NCI-H146 (cell line): ENCODE measurements at regions not wholly inside any gene's neighbourhood (a gene's known extent, or its start where the extent isn't known, plus 50 kb on each side); places are given as distances from the start of the nearest gene placed in this dataset.
"Not testable (repeated sequence)": the region's sequence is repeated elsewhere in the genome, so short reads cannot be mapped to it uniquely, and the experiment has no call there.

ENCODE experiments used
- DNase-seq: peaks from one replicate; lab custom pipeline; 2025; lab: John Stamatoyannopoulos, UW

- no peak for DNase-seq
These were observed 246.5 kb downstream of the MYCN start for GRCh38 chr2:16186661-16187481.

DNA sequence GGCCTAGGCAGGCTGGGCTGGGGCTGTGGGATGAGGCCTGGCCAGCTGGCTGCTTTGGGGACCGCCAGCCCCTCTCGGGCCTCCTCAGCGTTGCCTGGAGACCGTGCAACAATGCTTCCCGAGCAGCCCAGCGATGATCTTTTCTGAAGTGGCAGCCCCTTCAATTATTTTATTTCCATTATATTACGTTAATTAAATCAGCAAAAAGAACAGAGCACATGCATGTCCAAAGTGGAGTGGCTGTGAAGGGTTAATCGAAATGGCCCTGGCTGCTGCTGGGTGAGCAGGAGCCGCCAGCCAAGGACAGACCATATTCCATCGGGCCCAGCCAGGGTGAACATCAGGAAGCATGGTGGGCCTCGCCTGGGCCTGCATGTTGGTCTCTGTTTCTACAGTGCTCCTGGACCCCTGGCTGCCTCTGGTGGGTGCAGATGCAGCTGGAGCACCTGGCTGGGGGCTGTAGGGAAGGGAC lies 245.5 kb downstream of the MYCN start:
- DNase-seq = no peak

GRCh38 chr2:16184945-16185660 lies 244.8 kb downstream of the MYCN start:
- no peak for DNase-seq

- DNase-seq = no peak
These were observed 244.1 kb downstream of the MYCN start for GRCh38 chr2:16184341-16184890.

GRCh38 chr2:16183345-16183744 lies 243.0 kb downstream of the MYCN start:
- no peak for DNase-seq

GRCh38 chr2:16182841-16183240 lies 242.5 kb downstream of the MYCN start:
- no peak for DNase-seq

DNA sequence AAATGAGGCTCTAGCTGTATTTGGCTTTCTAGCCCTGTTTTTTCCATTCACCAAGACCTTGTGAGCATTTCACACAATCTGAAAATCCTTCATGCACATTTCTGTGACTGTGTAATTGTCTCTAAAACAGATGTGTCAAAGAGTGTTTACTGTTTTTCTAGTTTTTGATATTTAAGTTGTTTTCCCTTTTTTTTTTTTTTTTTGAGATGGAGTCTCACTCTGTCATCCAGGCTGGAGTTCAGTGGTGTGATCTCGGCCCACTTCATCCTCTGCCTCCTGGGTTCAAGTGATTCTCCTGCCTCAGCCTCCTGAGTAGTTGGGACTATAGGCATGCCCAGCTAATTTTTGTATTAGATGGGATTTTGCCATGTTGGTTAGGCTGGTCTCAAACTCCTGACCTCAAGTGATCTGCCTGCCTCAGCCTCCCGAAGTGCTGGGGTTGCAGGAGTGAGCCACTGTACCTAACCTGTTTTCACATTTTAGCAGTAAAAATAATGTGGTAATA lies 242.0 kb downstream of the MYCN start:
- DNase-seq = not testable (repeated sequence)

- DNase-seq = no peak
These were observed 241.4 kb downstream of the MYCN start for GRCh38 chr2:16181741-16182090.

- no peak for DNase-seq
These were observed 240.9 kb downstream of the MYCN start for GRCh38 chr2:16181062-16181740.

DNA sequence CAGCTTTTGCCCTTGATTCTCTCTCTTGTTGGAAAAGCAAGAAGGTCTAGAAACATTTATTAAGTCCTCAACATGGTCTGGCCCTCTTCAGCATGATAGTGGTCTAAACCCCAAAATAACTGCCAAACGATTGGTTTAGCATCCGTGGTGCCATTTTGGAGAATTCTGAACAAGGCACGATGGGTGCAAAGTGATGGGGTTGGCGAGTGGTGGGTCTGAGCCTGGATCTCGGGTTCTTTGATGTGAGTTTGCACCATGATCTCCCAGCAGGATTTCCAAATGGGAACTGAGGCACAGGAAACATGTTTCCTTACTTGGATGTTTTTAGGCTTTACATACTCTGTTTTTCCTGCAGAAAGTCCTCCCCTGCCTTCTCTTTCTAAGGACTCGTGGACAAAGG lies 240.3 kb downstream of the MYCN start:
- no peak for DNase-seq

GRCh38 chr2:16179701-16180416 lies 239.5 kb downstream of the MYCN start:
- DNase-seq = no peak

DNA sequence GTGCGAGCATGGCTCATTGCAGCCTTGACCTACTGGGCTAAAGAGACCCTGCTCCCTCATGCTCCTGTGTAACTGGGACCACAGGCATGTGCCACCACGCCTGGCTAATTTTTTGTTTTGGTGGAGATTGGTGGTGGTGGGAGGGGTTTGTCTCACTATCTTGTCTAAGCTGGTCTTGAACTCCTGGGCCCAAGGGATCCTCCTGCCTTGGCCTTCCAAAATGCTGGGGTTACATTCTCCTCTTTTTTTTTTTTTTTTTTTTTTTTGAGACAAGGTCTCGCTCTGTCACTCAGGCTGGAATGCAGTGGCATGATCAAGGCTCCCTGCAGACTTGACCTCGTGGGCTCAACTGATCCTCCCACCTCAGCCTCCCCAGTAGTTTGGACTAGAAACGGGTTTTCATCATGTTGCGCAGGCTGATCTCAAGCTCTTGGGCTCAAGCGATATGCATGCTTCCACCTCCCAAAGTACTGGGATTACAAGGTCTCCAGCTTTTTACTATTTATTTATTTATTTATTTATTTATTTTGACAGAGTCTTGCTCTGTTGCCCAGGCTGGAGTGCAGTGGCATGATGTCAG lies 238.3 kb downstream of the MYCN start:
- no peak for DNase-seq

DNA sequence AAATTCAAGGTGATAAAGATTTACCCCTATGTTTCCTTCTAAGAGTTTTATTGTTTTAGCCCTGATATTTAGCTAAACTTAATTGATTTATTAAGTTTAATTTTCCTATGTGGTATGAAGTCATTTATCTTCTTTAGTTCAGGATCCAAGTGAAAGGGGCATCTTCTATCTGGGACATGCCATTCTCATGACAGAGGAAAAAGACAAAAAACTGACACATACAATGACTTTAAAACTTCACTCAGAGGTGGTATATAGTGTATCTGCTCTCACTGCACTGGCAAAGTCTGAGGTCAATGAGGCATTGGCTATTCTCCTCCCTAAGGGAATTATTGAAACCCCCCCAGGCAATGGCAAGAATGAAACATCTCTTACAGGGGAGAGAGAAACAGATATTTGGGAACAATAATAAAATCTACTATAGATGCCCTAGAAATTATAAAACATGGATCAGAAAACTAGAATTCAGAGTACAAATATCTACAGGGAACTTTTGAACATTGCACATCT lies 237.4 kb downstream of the MYCN start:
- no peak for DNase-seq

- DNase-seq = no peak
These were observed 236.7 kb downstream of the MYCN start for GRCh38 chr2:16176971-16177480.

GRCh38 chr2:16175247-16175825 lies 235.0 kb downstream of the MYCN start:
- DNase-seq = no peak

DNA sequence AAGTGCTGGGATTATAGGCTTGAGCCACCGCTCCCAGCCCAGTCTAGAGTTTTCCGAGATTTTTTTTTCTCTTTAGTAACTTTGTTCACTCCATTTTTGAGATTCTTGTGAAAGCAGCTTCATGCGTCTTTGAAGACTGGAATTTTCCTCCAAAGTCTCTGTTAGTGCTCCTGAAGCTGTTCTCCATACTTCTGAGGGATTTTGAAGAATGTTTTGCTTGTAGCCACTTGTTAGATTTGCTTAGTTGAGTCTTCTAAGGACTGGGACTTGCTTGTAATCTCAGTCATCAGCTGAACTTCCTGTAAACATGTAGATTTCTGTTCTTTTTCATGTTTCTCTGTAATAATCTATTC lies 234.3 kb downstream of the MYCN start:
- DNase-seq = no peak

- no peak for DNase-seq
These were observed 233.7 kb downstream of the MYCN start for GRCh38 chr2:16173893-16174692.

GRCh38 chr2:16172324-16173175 lies 232.2 kb downstream of the MYCN start:
- DNase-seq = no peak

DNA sequence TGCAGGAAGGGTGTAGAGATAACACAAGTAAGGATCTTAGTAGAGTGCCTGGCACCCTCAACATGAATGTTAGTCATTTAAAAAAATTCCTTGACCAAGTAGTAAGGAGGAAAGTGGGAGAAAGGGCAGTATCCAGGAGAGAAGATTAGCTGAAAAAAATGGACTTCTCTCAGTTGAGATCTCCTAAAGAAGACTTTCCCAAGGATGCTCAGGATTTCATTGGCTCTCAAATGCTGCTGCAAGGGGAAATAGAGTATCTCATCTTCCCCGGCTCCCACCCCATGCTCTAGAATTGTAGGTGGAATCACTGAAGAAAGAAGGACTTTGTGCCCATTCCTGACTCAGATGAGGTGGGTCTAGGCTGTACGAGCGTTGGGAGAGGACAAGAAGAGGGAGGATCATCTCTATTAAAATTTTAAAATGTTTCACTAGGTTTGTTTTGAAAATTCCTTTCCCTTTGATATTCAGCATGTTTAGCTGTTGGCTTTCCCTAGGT lies 231.1 kb downstream of the MYCN start:
- DNase-seq = no peak
